Lung (tissue), 11 donors: ENCODE measurements at regions not wholly inside any gene's neighbourhood (a gene's known extent, or its start where the extent isn't known, plus 50 kb on each side); places are given as distances from the start of the nearest gene placed in this dataset.

Experiments used
- ATAC-seq: fragments of 200-7000 bp; cut with Tn5 transposase; one replicate; pipeline ENCODE4 v1.9.1; 2020; ENCODE audit warnings: moderate number of reproducible peaks; ENCODE audit not compliant: insufficient read depth, low FRiP score
- DNase-seq, 3 donors: peaks; one replicate each; pipeline ENCODE4 v3.0.0-alpha.2; 2013 to 2017
- H3K27ac ChIP-seq, 2 donors: one replicate each; pipeline ENCODE4 v1.5.1; 2013; ENCODE audit warnings: mild to moderate bottlenecking in 2 of 2, moderate library complexity in 2 of 2, control low read depth in 1 of 2, inconsistent platforms in 1 of 2, low read depth in 1 of 2, low read length in 1 of 2
- H3K27me3 ChIP-seq, 3 donors: one replicate each; pipeline ENCODE4 v1.5.1; 2013; ENCODE audit warnings: low read length in 2 of 3; ENCODE audit not compliant: control insufficient read depth in 3 of 3, insufficient read depth in 3 of 3
- H3K36me3 ChIP-seq, 4 donors: one replicate each; pipeline ENCODE4 v1.5.1; 2013; ENCODE audit warnings: low read length in 4 of 4, mild to moderate bottlenecking in 1 of 4, moderate library complexity in 1 of 4; ENCODE audit not compliant: control insufficient read depth in 4 of 4, insufficient read depth in 4 of 4
- H3K4me1 ChIP-seq, 5 donors: one replicate each; pipeline ENCODE4 v1.5.1; 2013; ENCODE audit warnings: low read length in 5 of 5, mild to moderate bottlenecking in 2 of 5, moderate library complexity in 1 of 5; ENCODE audit not compliant: control insufficient read depth in 5 of 5, insufficient read depth in 5 of 5
- H3K4me3 ChIP-seq: one replicate; pipeline ENCODE4 v1.5.1; 2013; ENCODE audit warnings: mild to moderate bottlenecking, control low read depth, moderate library complexity
- H3K9ac ChIP-seq, 2 donors: one replicate each; pipeline ENCODE4 v1.5.1; 2013; ENCODE audit warnings: low read length in 2 of 2, control low read depth in 1 of 2; ENCODE audit not compliant: insufficient read depth in 1 of 2
- H3K9me3 ChIP-seq, 4 donors: one replicate each; pipeline ENCODE4 v1.5.1; 2013; ENCODE audit warnings: low read length in 3 of 4, mild to moderate bottlenecking in 1 of 4, moderate library complexity in 1 of 4; ENCODE audit not compliant: control insufficient read depth in 4 of 4, insufficient read depth in 3 of 4
- CTCF ChIP-seq: IDR thresholded peaks from 2 replicates; pipeline ENCODE4 v1.5.1; 2012; ENCODE audit warnings: mild to moderate bottlenecking; ENCODE audit errors: control extremely low read depth, extremely low read depth
- WGBS, 2 donors: extraction: QIAGEN DNeasy Blood & Tissue Kit; methylation state at CpG; one replicate each; pipeline ENCODE4 v1.1.7; 2013; 5-methylcytosine and 5-hydroxymethylcytosine counted together
- donor health status: control.
- donor health status: control.
- donor health status: Bipolar disorder and iron deficiency.
- donor health status: healthy.
- donor health status: DM: yes; HTN: yes; CAD: no.

DNA sequence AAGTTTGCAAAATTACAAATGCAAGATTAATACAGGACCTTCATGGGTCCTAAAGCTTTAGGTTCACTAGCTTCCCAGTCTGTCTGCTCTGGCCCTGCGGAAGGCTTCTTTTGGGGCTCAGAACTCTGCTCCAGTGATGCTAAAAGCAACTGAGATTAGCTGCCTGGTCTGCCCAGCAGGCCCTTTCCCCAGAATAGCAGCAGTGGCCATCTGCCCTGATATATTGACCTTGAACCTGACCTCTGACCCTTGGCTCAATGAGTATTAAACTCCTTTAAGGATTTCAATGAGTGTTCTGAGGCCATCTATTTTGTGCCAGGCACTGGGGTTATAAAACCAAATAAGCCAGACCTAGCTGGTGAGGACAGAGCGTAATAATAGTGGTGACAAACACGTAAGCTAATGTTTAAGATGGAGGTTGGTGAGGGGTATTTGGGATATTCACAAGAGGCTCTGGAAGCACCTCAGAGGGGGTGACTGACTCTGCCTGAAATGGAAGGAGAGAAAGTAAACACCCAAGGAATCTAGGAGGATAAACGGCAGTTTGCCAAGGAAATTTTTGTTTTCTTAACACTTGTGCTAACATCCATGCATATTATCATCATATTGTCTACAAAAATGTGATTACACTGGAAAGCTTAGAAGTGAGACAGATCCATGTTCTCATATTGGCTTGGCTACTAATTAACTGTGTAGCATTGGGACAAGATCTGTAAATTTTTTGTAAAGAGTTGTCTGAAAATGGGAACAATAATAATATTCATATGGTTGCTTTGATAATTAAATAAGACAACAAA lies 50.4 kb upstream of the LCLAT1 start:
- H3K4me3 ChIP-seq, result no peak overlapping the region
- no peaks in the 10 kb centered on the region for H3K36me3 ChIP-seq
- no peaks in the 10 kb centered on the region for H3K9me3 ChIP-seq
- H3K9ac ChIP-seq, result no peak overlapping the region
- no peak overlapping the region for H3K27ac ChIP-seq
- peaks cover 0 to 8% (median 4%) of the 10 kb centered on the region in 5 donors for H3K4me1 ChIP-seq
- H3K27me3 ChIP-seq, result no peaks in the 10 kb centered on the region
- ATAC-seq (no peak), DNase-seq (peak in 2 of 3 donors; percentile 22 to 47)
- no peak for TF ChIP-seq CTCF
- WGBS, 2 donors, result 82 to 90% methylated on average over 4 of the region's 4 CpGs
